ENCODE measurements at regions not wholly inside any gene's neighbourhood (a gene's known extent, or its start where the extent isn't known, plus 50 kb on each side); places are given as distances from the start of the nearest gene placed in this dataset.
A peak's percentile ranks its signal among the peaks of the same experiment; 100 is the strongest.
"Not testable (repeated sequence)": the region's sequence is repeated elsewhere in the genome, so short reads cannot be mapped to it uniquely, and the experiment has no call there.

GRCh38 chr2:175323162-175323561 lies 141.7 kb upstream of the ATP5MC3 start:
- ATAC-seq = no peak

- ATAC-seq = no peak
Observed at GRCh38 chr2:175318542-175318941, 137.0 kb upstream of the ATP5MC3 start.

GRCh38 chr2:175317751-175318150 lies 136.2 kb upstream of the ATP5MC3 start:
- no peak for ATAC-seq

GRCh38 chr2:175312137-175312536 lies 130.6 kb upstream of the ATP5MC3 start:
- no peak for ATAC-seq

- ATAC-seq = no peak
Observed at GRCh38 chr2:175310813-175311504, 129.4 kb upstream of the ATP5MC3 start.

GRCh38 chr2:175309799-175310198 lies 128.3 kb upstream of the ATP5MC3 start:
- ATAC-seq = no peak

GRCh38 chr2:175308005-175308404 lies 126.5 kb upstream of the ATP5MC3 start:
- ATAC-seq = no peak

GRCh38 chr2:175304541-175304940 lies 123.0 kb upstream of the ATP5MC3 start:
- ATAC-seq = no peak

- no peak for ATAC-seq
Observed at GRCh38 chr2:175293776-175294175, 112.3 kb upstream of the ATP5MC3 start.

- no peak for ATAC-seq
Observed at GRCh38 chr2:175293195-175293594, 111.7 kb upstream of the ATP5MC3 start.

- no peak for ATAC-seq
Observed at GRCh38 chr2:175282886-175283285, 101.4 kb upstream of the ATP5MC3 start.

- ATAC-seq = peak; percentile 52
Observed at GRCh38 chr2:175282300-175282699, 100.8 kb upstream of the ATP5MC3 start.

- no peak for ATAC-seq
Observed at GRCh38 chr2:175277772-175278171, 96.3 kb upstream of the ATP5MC3 start.

- no peak for ATAC-seq
Observed at GRCh38 chr2:175275539-175275938, 94.0 kb upstream of the ATP5MC3 start.

GRCh38 chr2:175259164-175259563 lies 77.7 kb upstream of the ATP5MC3 start:
- ATAC-seq = no peak

- ATAC-seq = no peak
Observed at GRCh38 chr2:175256806-175257585, 75.5 kb upstream of the ATP5MC3 start.

GRCh38 chr2:175256391-175256790 lies 74.9 kb upstream of the ATP5MC3 start:
- ATAC-seq = not testable (repeated sequence)

- no peak for ATAC-seq
Observed at GRCh38 chr2:175253871-175254270, 72.4 kb upstream of the ATP5MC3 start.

- no peak for ATAC-seq
Observed at GRCh38 chr2:175251425-175252041, 70.0 kb upstream of the ATP5MC3 start.

GRCh38 chr2:175247159-175247558 lies 65.6 kb upstream of the ATP5MC3 start:
- ATAC-seq = no peak

GRCh38 chr2:175244697-175245096 lies 63.2 kb upstream of the ATP5MC3 start:
- no peak for ATAC-seq

GRCh38 chr2:175241691-175242090 lies 60.2 kb upstream of the ATP5MC3 start:
- no peak for ATAC-seq

- not testable (repeated sequence) for ATAC-seq
Observed at GRCh38 chr2:175240033-175240432, 58.5 kb upstream of the ATP5MC3 start.

GRCh38 chr2:175236930-175237329 lies 55.4 kb upstream of the ATP5MC3 start:
- no peak for ATAC-seq
